ENCODE measurements at regions not wholly inside any gene's neighbourhood (a gene's known extent, or its start where the extent isn't known, plus 50 kb on each side); places are given as distances from the start of the nearest gene placed in this dataset.

- H3K23ac ChIP-seq (ENCODE audit: low read length): no peak overlapping the region
- H3K79me1 ChIP-seq (ENCODE audit: low read length): no peaks in the 10 kb centered on the region
- H2BK120ac ChIP-seq (ENCODE audit: low read depth, low read length): no peak overlapping the region
- no peak overlapping the region for H4K8ac ChIP-seq (ENCODE audit: low read depth, low read length)
- no peak overlapping the region for H3K56ac ChIP-seq (ENCODE audit: low read length)
- H3K27me3 ChIP-seq (ENCODE audit: insufficient read depth, low read length, poor library complexity): no peaks in the 10 kb centered on the region
- no peaks in the 10 kb centered on the region for H3K4me1 ChIP-seq (ENCODE audit: control insufficient read depth, low read depth, low read length)
- H3K4me3 ChIP-seq (ENCODE audit: low read length): no peak overlapping the region
- no CpG with 5 or more reads among the region's 3 CpGs for WGBS (ENCODE audit: extremely low coverage, insufficient coverage, low lambda C conversion rate)
- DNase-seq: no peak
- no peak overlapping the region for H3K27ac ChIP-seq (ENCODE audit: low read depth, low read length)
- H2BK5ac ChIP-seq (ENCODE audit: low read length): no peak overlapping the region
- no peak overlapping the region for H3K4me2 ChIP-seq (ENCODE audit: low read length)
- H2AK5ac ChIP-seq (ENCODE audit: low read length): no peak overlapping the region
- no peak overlapping the region for H4K5ac ChIP-seq (ENCODE audit: low read length)
- no peak overlapping the region for H3K9ac ChIP-seq (ENCODE audit: low read length)
- no peak overlapping the region for H3K18ac ChIP-seq (ENCODE audit: low read length)
- no peaks in the 10 kb centered on the region for H3K79me2 ChIP-seq (ENCODE audit: control insufficient read depth, insufficient read depth, low read length)
- no peak overlapping the region for H2BK15ac ChIP-seq (replicated peaks; ENCODE audit: low read depth)
- no peaks in the 10 kb centered on the region for H3K36me3 ChIP-seq (ENCODE audit: control insufficient read depth, insufficient read depth, low read length)
- no peak overlapping the region for H3K4ac ChIP-seq (ENCODE audit: low read depth, low read length)
Measured at GRCh38 chr7:109963741-109964140, 1127.2 kb upstream of the LRRN3 start.

- Histone ChIP-seq H3K36me3 (ENCODE audit: control insufficient read depth, insufficient read depth, low read length) (no peaks in the 10 kb centered on the region), H3K4me1 (ENCODE audit: control insufficient read depth, low read depth, low read length) (no peaks in the 10 kb centered on the region), H3K18ac (ENCODE audit: low read length) (no peak overlapping the region), H2BK15ac (replicated peaks; ENCODE audit: low read depth) (no peak overlapping the region), H3K79me2 (ENCODE audit: control insufficient read depth, insufficient read depth, low read length) (no peaks in the 10 kb centered on the region), H3K9ac (ENCODE audit: low read length) (no peak overlapping the region), H3K79me1 (ENCODE audit: low read length) (no peaks in the 10 kb centered on the region), H3K4ac (ENCODE audit: low read depth, low read length) (no peak overlapping the region), H3K4me2 (ENCODE audit: low read length) (no peak overlapping the region), H2AK5ac (ENCODE audit: low read length) (no peak overlapping the region), H3K4me3 (ENCODE audit: low read length) (no peak overlapping the region), H4K5ac (ENCODE audit: low read length) (no peak overlapping the region), H4K8ac (ENCODE audit: low read depth, low read length) (no peak overlapping the region), H3K23ac (ENCODE audit: low read length) (no peak overlapping the region), H2BK120ac (ENCODE audit: low read depth, low read length) (no peak overlapping the region), H3K27me3 (ENCODE audit: insufficient read depth, low read length, poor library complexity) (no peaks in the 10 kb centered on the region), H3K27ac (ENCODE audit: low read depth, low read length) (no peak overlapping the region), H3K56ac (ENCODE audit: low read length) (no peak overlapping the region), H2BK5ac (ENCODE audit: low read length) (no peak overlapping the region)
- WGBS (ENCODE audit: extremely low coverage, insufficient coverage, low lambda C conversion rate): no CpG with 5 or more reads among the region's 2 CpGs
- no peak for DNase-seq
Measured at GRCh38 chr7:109964780-109965179, 1126.1 kb upstream of the LRRN3 start.

DNA sequence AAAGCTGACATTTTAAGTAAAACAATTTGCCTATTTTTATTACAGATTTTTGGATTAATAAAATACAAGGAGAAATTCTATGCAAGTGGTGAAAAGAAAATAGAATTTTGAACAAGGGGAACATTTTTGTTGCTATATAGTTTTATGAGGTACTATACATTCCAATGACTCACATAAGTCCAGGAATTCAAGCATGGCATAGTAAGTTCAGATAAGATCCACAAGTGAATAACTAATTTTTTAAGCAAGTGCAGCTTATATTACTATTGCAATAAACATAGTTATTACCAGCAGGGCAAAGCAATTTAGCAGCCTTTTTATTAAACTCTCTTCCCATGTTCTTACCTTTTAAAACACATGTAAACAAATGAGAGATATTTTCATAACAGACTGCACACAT is 1123.5 kb upstream of the LRRN3 start:
- no peak overlapping the region for H3K56ac ChIP-seq (ENCODE audit: low read length)
- no peak for DNase-seq
- no peak overlapping the region for H3K18ac ChIP-seq (ENCODE audit: low read length)
- no peak overlapping the region for H3K4me3 ChIP-seq (ENCODE audit: low read length)
- H3K36me3 ChIP-seq (ENCODE audit: control insufficient read depth, insufficient read depth, low read length): no peaks in the 10 kb centered on the region
- no peaks in the 10 kb centered on the region for H3K79me2 ChIP-seq (ENCODE audit: control insufficient read depth, insufficient read depth, low read length)
- no peak overlapping the region for H3K23ac ChIP-seq (ENCODE audit: low read length)
- no peaks in the 10 kb centered on the region for H3K4me1 ChIP-seq (ENCODE audit: control insufficient read depth, low read depth, low read length)
- no peak overlapping the region for H3K4me2 ChIP-seq (ENCODE audit: low read length)
- H2BK15ac ChIP-seq (replicated peaks; ENCODE audit: low read depth): no peak overlapping the region
- no peak overlapping the region for H3K27ac ChIP-seq (ENCODE audit: low read depth, low read length)
- H4K8ac ChIP-seq (ENCODE audit: low read depth, low read length): no peak overlapping the region
- no peak overlapping the region for H2BK120ac ChIP-seq (ENCODE audit: low read depth, low read length)
- H2AK5ac ChIP-seq (ENCODE audit: low read length): no peak overlapping the region
- H3K27me3 ChIP-seq (ENCODE audit: insufficient read depth, low read length, poor library complexity): no peaks in the 10 kb centered on the region
- no peaks in the 10 kb centered on the region for H3K79me1 ChIP-seq (ENCODE audit: low read length)
- no peak overlapping the region for H3K9ac ChIP-seq (ENCODE audit: low read length)
- no peak overlapping the region for H4K5ac ChIP-seq (ENCODE audit: low read length)
- H2BK5ac ChIP-seq (ENCODE audit: low read length): no peak overlapping the region
- H3K4ac ChIP-seq (ENCODE audit: low read depth, low read length): no peak overlapping the region

DNA sequence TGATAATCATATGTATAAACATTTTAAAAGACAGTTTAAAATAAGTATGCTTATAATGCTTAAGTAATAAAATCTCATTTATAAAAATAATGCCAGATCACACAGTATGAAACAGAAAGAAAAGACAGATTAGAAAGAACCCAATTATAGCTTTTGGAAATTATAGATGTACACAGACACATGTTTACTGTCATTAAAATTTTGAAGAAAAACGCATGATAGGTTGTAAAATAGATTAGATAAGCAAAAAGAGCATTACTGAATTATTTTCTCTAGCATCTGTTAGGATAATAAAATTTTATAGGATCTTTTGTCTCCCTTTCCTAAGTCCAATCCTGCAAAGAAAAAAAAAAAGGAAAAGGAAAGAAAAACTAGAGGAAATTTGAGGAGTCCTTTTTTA is 1107.3 kb upstream of the LRRN3 start:
- Histone ChIP-seq H3K27ac (ENCODE audit: low read depth, low read length) (no peak overlapping the region), H4K8ac (ENCODE audit: low read depth, low read length) (no peak overlapping the region), H2BK15ac (replicated peaks; ENCODE audit: low read depth) (no peak overlapping the region), H3K18ac (ENCODE audit: low read length) (no peak overlapping the region), H2BK5ac (ENCODE audit: low read length) (no peak overlapping the region), H3K27me3 (ENCODE audit: insufficient read depth, low read length, poor library complexity) (no peaks in the 10 kb centered on the region), H3K4me3 (ENCODE audit: low read length) (no peak overlapping the region), H2AK5ac (ENCODE audit: low read length) (no peak overlapping the region), H3K4me2 (ENCODE audit: low read length) (no peak overlapping the region), H3K56ac (ENCODE audit: low read length) (no peak overlapping the region), H3K23ac (ENCODE audit: low read length) (no peak overlapping the region), H3K9ac (ENCODE audit: low read length) (no peak overlapping the region), H3K79me1 (ENCODE audit: low read length) (no peaks in the 10 kb centered on the region), H3K4me1 (ENCODE audit: control insufficient read depth, low read depth, low read length) (no peaks in the 10 kb centered on the region), H3K4ac (ENCODE audit: low read depth, low read length) (no peak overlapping the region), H2BK120ac (ENCODE audit: low read depth, low read length) (no peak overlapping the region), H3K79me2 (ENCODE audit: control insufficient read depth, insufficient read depth, low read length) (no peaks in the 10 kb centered on the region), H3K36me3 (ENCODE audit: control insufficient read depth, insufficient read depth, low read length) (no peaks in the 10 kb centered on the region), H4K5ac (ENCODE audit: low read length) (no peak overlapping the region)
- no CpG with 5 or more reads among the region's 1 CpG for WGBS (ENCODE audit: extremely low coverage, insufficient coverage, low lambda C conversion rate)
- DNase-seq: no peak

DNA sequence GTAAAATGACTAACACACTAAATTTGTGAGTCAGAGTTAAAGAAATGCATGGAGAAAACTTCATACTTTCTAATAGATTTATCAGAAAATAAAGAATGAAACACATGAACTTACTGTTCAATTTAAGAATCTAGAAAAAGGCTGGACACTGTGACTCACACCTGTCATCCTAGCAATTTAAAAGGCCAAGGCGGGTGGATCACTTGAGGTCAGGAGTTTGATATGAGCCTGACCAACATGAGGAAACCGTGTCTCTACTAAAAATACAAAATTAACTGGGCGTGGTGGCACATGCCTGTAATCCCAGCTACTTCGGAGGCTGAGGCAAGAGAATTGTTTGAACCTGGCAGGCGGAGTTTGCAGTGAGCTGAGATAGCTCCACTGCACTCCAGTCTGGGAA is 1106.2 kb upstream of the LRRN3 start:
- no peak overlapping the region for H3K27ac ChIP-seq (ENCODE audit: low read depth, low read length)
- no peaks in the 10 kb centered on the region for H3K27me3 ChIP-seq (ENCODE audit: insufficient read depth, low read length, poor library complexity)
- no peaks in the 10 kb centered on the region for H3K4me1 ChIP-seq (ENCODE audit: control insufficient read depth, low read depth, low read length)
- no peak overlapping the region for H3K4ac ChIP-seq (ENCODE audit: low read depth, low read length)
- no peak overlapping the region for H3K56ac ChIP-seq (ENCODE audit: low read length)
- no CpG with 5 or more reads among the region's 5 CpGs for WGBS (ENCODE audit: extremely low coverage, insufficient coverage, low lambda C conversion rate)
- DNase-seq: no peak
- H4K5ac ChIP-seq (ENCODE audit: low read length): no peak overlapping the region
- H3K79me1 ChIP-seq (ENCODE audit: low read length): no peaks in the 10 kb centered on the region
- H2BK15ac ChIP-seq (replicated peaks; ENCODE audit: low read depth): no peak overlapping the region
- H4K8ac ChIP-seq (ENCODE audit: low read depth, low read length): no peak overlapping the region
- H3K4me2 ChIP-seq (ENCODE audit: low read length): no peak overlapping the region
- no peak overlapping the region for H3K9ac ChIP-seq (ENCODE audit: low read length)
- H2BK120ac ChIP-seq (ENCODE audit: low read depth, low read length): no peak overlapping the region
- no peak overlapping the region for H3K18ac ChIP-seq (ENCODE audit: low read length)
- H3K4me3 ChIP-seq (ENCODE audit: low read length): no peak overlapping the region
- H3K23ac ChIP-seq (ENCODE audit: low read length): no peak overlapping the region
- no peaks in the 10 kb centered on the region for H3K79me2 ChIP-seq (ENCODE audit: control insufficient read depth, insufficient read depth, low read length)
- no peak overlapping the region for H2AK5ac ChIP-seq (ENCODE audit: low read length)
- no peaks in the 10 kb centered on the region for H3K36me3 ChIP-seq (ENCODE audit: control insufficient read depth, insufficient read depth, low read length)
- no peak overlapping the region for H2BK5ac ChIP-seq (ENCODE audit: low read length)

GRCh38 chr7:109986701-109987100 is 1104.2 kb upstream of the LRRN3 start:
- H3K36me3 ChIP-seq (ENCODE audit: control insufficient read depth, insufficient read depth, low read length): no peaks in the 10 kb centered on the region
- no peaks in the 10 kb centered on the region for H3K79me1 ChIP-seq (ENCODE audit: low read length)
- H3K27ac ChIP-seq (ENCODE audit: low read depth, low read length): no peak overlapping the region
- no peaks in the 10 kb centered on the region for H3K79me2 ChIP-seq (ENCODE audit: control insufficient read depth, insufficient read depth, low read length)
- no peak overlapping the region for H3K56ac ChIP-seq (ENCODE audit: low read length)
- no peak overlapping the region for H2BK120ac ChIP-seq (ENCODE audit: low read depth, low read length)
- no peak overlapping the region for H3K18ac ChIP-seq (ENCODE audit: low read length)
- no peak overlapping the region for H3K4me2 ChIP-seq (ENCODE audit: low read length)
- H3K4me3 ChIP-seq (ENCODE audit: low read length): no peak overlapping the region
- no peak for DNase-seq
- no peak overlapping the region for H3K23ac ChIP-seq (ENCODE audit: low read length)
- H3K9ac ChIP-seq (ENCODE audit: low read length): no peak overlapping the region
- no peaks in the 10 kb centered on the region for H3K27me3 ChIP-seq (ENCODE audit: insufficient read depth, low read length, poor library complexity)
- no peak overlapping the region for H4K8ac ChIP-seq (ENCODE audit: low read depth, low read length)
- H2BK5ac ChIP-seq (ENCODE audit: low read length): no peak overlapping the region
- H3K4ac ChIP-seq (ENCODE audit: low read depth, low read length): no peak overlapping the region
- no peaks in the 10 kb centered on the region for H3K4me1 ChIP-seq (ENCODE audit: control insufficient read depth, low read depth, low read length)
- no peak overlapping the region for H2AK5ac ChIP-seq (ENCODE audit: low read length)
- no peak overlapping the region for H2BK15ac ChIP-seq (replicated peaks; ENCODE audit: low read depth)
- WGBS (ENCODE audit: extremely low coverage, insufficient coverage, low lambda C conversion rate): no CpG with 5 or more reads among the region's 2 CpGs
- no peak overlapping the region for H4K5ac ChIP-seq (ENCODE audit: low read length)

Measured in mesendoderm (in vitro differentiated cells).